ENCODE measurements at regions not wholly inside any gene's neighbourhood (a gene's known extent, or its start where the extent isn't known, plus 50 kb on each side); places are given as distances from the start of the nearest gene placed in this dataset.

- peaks cover 8% of the 10 kb centered on the region for H3K27me3 Mint-ChIP-seq (ENCODE audit: low read depth)
- no peak overlapping the region for H3K4me3 Mint-ChIP-seq
- H3K27ac Mint-ChIP-seq, result no peak overlapping the region
- peaks cover 4% of the 10 kb centered on the region for H3K9me3 Mint-ChIP-seq
- no peak for DNase-seq
- no peaks in the 10 kb centered on the region for H3K36me3 Mint-ChIP-seq (ENCODE audit: low read depth)
- intact Hi-C loops (cut with micrococcal nuclease), result no loop called here
- H3K4me1 Mint-ChIP-seq (ENCODE audit: low read depth), result no peaks in the 10 kb centered on the region
- CTCF ChIA-PET, result no interaction called here
Measured at GRCh38 chr3:141814375-141814774, 51.2 kb downstream of the GRK7 start.

GRCh38 chr3:141815667-141816066 is 52.5 kb downstream of the GRK7 start:
- Mint-ChIP-seq H3K4me3 (no peak overlapping the region), H3K4me1 (ENCODE audit: low read depth) (no peaks in the 10 kb centered on the region), H3K9me3 (peaks cover 4% of the 10 kb centered on the region), H3K27ac (no peak overlapping the region), H3K36me3 (ENCODE audit: low read depth) (no peaks in the 10 kb centered on the region), H3K27me3 (ENCODE audit: low read depth) (peaks cover 8% of the 10 kb centered on the region)
- intact Hi-C loops (cut with micrococcal nuclease), result no loop called here
- CTCF ChIA-PET, result interaction anchor here (0.6 kb wide), 1 partner anchor 30 kb away, joined by 3 read pairs; no protein-coding TSS in a partner anchor
- no peak for DNase-seq

- H3K9me3 Mint-ChIP-seq, result peaks cover 4% of the 10 kb centered on the region
- peaks cover 8% of the 10 kb centered on the region for H3K27me3 Mint-ChIP-seq (ENCODE audit: low read depth)
- no peak overlapping the region for H3K4me3 Mint-ChIP-seq
- CTCF ChIA-PET, result no interaction called here
- H3K36me3 Mint-ChIP-seq (ENCODE audit: low read depth), result no peaks in the 10 kb centered on the region
- no peak overlapping the region for H3K27ac Mint-ChIP-seq
- DNase-seq, result no peak
- H3K4me1 Mint-ChIP-seq (ENCODE audit: low read depth), result no peaks in the 10 kb centered on the region
- intact Hi-C loops (cut with micrococcal nuclease), result no loop called here
Measured at GRCh38 chr3:141816958-141817357, 53.8 kb downstream of the GRK7 start.

GRCh38 chr3:141825216-141826011 is 51.0 kb upstream of the ATP1B3 start:
- no peaks in the 10 kb centered on the region for H3K36me3 Mint-ChIP-seq (ENCODE audit: low read depth)
- no peaks in the 10 kb centered on the region for H3K27me3 Mint-ChIP-seq (ENCODE audit: low read depth)
- no peak overlapping the region for H3K4me3 Mint-ChIP-seq
- CTCF ChIA-PET, result no interaction called here
- no peak for DNase-seq
- intact Hi-C loops (cut with micrococcal nuclease), result no loop called here
- no peaks in the 10 kb centered on the region for H3K9me3 Mint-ChIP-seq
- no peaks in the 10 kb centered on the region for H3K4me1 Mint-ChIP-seq (ENCODE audit: low read depth)
- no peak overlapping the region for H3K27ac Mint-ChIP-seq
